NCI-H446 (cell line): ENCODE measurements at regions not wholly inside any gene's neighbourhood (a gene's known extent, or its start where the extent isn't known, plus 50 kb on each side); places are given as distances from the start of the nearest gene placed in this dataset.
"Not testable (repeated sequence)": the region's sequence is repeated elsewhere in the genome, so short reads cannot be mapped to it uniquely, and the experiment has no call there.

Source experiments
- DNase-seq, 2 experiments: peaks; one replicate each; lab custom pipeline; 2025; lab: John Stamatoyannopoulos, UW

DNA sequence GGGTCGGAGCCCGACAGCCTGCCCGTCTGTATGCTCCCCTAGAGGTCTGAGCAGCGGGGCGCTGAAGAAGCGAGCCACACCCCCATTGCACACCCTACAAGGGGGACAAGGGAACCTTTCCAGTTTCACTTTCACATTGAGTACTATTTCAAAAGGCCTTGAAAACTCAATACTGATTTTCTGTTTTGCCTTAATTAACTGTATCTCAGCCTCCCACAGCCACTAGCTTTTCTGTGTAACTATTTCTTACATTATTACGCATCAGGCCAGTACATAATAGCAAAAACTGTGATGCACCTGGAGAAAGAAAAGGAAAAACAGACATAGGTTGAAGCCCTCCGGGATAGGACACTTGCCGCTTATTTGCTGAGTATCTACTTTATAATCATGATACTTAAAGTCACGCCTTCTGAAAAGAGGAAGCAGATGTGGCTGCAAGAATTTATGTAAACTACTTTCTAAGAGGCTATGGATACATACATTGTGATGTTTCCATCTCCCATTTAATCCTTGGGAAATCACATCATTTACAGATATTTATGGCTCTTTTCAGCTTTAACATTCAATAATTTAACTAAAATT lies 1719.5 kb downstream of the MRPL39 start:
- DNase-seq = no peak

GRCh38 chr21:23886828-23887724 lies 1720.2 kb downstream of the MRPL39 start:
- no peak for DNase-seq

DNA sequence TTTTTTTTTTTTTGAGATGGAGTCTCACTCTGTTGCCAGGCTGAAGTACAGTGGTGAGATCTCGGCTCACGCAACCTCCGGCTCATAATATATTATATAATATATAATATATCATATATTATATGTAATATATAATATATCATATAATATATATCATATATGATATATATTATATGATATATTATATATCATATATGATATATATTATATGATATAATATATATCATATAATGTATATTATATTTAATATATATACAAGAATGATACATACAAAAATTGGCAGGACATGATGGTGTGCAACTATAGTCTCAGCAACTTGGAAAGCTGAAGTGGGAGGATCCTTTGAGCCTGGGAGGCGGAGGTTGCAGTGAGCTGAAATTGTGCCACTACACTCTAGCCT lies 1725.5 kb downstream of the MRPL39 start:
- no peak for DNase-seq

- no peak for DNase-seq
Observed at GRCh38 chr21:23876925-23877558, 1730.2 kb downstream of the MRPL39 start.

- no peak for DNase-seq
Observed at GRCh38 chr21:23874271-23874670, 1733.0 kb downstream of the MRPL39 start.

DNA sequence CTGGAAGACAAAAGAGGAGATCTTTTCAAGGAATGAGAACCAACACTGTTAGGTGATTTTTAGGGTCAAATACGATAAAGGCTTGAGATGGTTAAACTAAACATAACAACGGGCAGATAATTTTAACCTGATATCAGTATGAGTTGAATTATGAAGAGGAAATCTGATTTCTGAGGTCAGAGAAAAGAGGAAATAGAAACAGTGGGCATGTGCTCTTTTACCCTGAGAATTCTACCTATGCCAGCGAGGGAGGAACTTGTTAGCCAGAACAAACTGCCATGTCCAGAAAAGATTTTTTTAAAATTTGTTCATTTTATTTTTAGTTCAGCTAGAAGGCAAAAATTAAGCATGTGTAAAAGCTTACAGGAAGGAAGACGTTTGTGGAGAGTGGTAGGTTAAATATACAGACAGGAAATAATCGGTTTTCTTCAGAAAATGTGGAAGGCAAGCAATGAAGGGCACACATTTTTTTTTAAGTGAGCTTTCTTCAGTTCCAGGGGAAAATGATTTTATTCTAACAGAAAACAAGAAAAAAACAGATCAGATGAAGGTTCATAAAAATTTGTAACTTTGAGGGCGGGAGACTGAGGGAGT lies 1745.3 kb downstream of the MRPL39 start:
- DNase-seq = no peak

DNA sequence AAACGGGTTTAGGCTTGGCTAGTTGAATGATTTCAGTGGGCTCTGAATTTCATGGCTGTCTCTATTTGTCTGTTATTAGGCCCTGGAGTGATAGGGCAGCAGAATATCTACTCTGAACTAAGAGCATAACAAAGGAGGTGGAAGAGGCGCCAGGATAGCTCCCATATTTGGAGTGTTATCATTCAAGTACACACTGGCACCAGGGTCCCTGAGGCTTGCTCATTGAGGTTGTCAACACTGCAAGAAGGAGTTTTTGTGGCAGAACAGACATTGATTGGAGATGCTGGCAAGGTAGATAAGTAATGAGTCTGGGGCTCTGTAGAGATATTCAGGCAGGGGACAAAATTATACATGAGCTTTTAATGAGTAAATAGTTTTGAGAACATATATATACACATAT lies 1748.4 kb downstream of the MRPL39 start:
- no peak for DNase-seq

GRCh38 chr21:23853796-23854379 lies 1753.4 kb downstream of the MRPL39 start:
- peak; percentile 36 to 39 for DNase-seq

- no peak for DNase-seq
Observed at GRCh38 chr21:23837564-23837963, 1769.7 kb downstream of the MRPL39 start.

DNA sequence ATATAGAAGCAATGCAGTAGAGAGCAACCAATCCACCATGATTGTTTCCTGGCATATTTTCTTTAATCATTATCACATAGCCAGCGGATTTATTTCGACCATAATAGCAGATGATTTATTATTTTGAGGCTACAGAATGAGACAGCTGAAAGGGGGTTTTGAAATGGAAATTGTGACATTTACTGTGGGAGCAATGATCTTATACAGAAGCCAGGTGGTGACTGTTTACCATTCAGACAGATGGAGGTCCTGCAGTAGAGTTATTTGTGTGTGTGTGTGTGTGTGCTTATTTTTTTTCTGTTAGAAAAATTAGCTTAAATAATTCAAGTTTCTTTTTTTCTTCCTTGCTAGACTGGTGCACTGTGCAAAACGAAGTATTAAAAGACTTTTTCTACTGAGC lies 1784.5 kb downstream of the MRPL39 start:
- DNase-seq = peak in 1 of 2 experiments; percentile 24

GRCh38 chr21:23817337-23817736 lies 1789.9 kb downstream of the MRPL39 start:
- DNase-seq = no peak

DNA sequence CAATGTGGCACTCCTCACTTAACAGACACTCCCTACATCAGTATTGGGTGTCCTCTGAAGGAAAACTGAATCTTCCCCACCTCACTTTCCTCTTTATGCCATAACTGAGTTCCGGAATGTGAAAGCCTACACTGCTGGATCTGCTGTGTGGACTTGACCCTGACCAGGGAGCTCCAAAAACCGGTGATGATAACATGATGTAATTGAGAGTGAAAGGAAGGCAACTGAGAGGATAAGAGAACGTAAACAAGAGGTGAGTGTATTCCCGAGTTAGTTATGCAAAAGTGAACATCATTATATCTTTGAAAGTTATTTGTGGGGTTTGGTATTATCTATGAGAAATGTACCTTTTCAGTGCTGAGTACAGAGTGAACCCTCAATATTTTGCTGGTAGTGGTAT lies 1794.8 kb downstream of the MRPL39 start:
- no peak for DNase-seq

DNA sequence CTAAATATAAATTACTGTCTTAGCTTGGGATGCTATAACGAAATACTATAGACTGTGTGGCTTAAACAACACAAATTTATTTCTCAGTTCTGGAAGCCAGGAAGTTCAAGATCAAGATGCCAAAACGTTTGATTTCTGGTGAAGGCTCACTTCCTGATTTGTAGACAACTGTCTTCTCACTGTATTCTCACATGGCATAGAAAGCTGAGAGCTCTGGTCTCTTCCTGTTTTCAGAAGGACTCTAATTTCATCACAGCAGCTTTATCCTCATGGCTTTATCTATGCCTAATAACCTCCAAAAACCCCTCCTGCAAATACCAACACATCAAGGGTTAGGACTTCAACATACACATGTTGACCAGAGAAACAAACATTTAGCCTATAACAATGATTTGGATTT lies 1795.5 kb downstream of the MRPL39 start:
- no peak for DNase-seq

GRCh38 chr21:23809573-23809972 lies 1797.7 kb downstream of the MRPL39 start:
- DNase-seq = no peak

DNA sequence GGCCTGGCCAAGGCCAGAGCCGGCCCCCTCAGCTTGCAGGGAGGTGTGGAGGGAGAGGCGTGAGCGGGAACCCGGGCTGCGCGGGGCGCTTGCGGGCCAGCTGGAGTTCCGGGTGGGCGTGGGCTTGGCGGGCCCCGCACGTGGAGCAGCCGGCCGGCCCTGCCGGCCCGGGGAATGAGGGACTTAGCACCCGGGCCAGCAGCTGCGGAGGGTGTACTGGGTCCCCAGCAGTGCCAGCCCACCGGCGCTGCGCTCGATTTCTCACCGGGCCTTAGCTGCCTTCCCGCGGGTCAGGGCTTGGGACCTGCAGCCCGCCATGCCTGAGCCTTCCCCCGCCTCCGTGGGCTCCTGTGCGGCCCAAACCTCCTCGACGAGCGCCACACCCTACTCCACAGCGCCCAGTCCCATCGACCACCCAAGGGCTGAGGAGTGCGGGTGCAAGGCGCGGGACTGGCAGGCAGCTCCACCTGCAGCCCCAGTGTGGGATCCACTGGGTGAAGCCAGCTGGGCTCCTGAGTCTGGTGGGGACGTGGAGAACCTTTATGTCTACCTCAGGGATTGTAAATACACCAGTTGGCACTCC lies 1800.2 kb downstream of the MRPL39 start:
- not testable (repeated sequence) for DNase-seq

DNA sequence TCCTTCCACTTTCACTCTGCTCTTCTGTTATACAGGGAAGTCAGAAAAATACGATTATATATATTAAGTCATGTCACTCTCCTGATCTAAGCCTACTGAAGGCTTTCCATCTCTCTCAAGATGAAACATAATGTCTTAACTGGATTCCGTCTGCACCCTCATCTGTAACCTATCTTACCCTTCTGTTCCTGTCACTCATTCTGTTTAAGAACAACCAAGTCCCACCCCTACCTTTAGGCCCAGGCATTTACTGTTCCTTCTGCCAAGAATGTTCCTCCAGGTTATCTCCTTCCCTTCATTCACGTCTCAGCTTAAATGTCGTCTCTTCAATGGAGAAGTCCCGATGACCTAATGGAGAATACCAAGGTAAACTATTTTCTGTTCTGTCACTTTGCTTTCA lies 1802.4 kb downstream of the MRPL39 start:
- no peak for DNase-seq

- no peak for DNase-seq
Observed at GRCh38 chr21:23801292-23801691, 1806.0 kb downstream of the MRPL39 start.

GRCh38 chr21:23799376-23799775 lies 1807.9 kb downstream of the MRPL39 start:
- DNase-seq = no peak

GRCh38 chr21:23792300-23792699 lies 1815.0 kb downstream of the MRPL39 start:
- no peak for DNase-seq

GRCh38 chr21:23789864-23790263 lies 1817.4 kb downstream of the MRPL39 start:
- no peak for DNase-seq

GRCh38 chr21:23780326-23780725 lies 1827.0 kb downstream of the MRPL39 start:
- no peak for DNase-seq

DNA sequence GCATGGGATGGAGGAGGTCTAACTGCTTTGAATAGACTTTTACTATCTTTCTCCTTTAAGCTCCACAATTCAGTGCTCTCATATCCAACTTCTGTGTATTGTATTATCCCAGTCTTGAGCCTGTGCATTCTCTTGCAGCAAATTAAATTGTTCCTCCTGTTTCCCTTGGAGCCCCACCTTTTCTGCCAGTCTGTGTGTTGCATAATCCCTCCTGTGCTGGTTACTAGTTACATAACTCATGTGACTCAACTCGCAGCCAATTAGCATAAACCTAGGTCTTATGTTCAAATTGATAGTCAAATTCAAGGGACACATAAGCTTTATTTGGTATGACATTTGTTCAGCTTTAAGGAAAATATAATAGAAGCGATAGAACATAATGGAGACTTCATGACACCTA lies 1863.5 kb downstream of the MRPL39 start:
- no peak for DNase-seq
